GM18867 (cell line): ENCODE measurements at regions not wholly inside any gene's neighbourhood (a gene's known extent, or its start where the extent isn't known, plus 50 kb on each side); places are given as distances from the start of the nearest gene placed in this dataset.

Experiments
- ATAC-seq: cut with Tn5 transposase; IDR thresholded peaks from one replicate; pipeline ENCODE4 v1.9.1; 2021; ENCODE audit warnings: mild to moderate bottlenecking, moderate library complexity; ENCODE audit not compliant: unreplicated experiment

DNA sequence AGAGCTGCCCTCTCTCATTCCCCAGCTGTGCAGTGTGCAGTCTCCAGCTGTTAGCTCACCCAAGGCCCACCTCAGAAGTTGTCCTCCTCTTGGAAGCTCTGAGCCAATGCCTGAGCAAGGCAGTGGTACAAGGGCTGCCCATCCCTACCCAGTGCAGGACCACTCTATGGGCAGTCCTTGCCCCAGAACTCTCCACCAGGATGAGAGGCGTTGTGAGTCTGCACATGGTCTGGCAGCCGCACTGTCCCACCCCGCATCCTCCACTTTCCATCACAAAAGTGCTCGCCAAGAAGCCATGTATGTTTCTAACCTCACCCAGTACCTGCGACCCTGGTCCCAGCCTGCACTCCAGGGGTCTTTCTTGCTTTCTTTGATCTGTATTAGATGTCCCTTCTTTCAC, 175.1 kb upstream of the PMEPA1 start:
- no peak for ATAC-seq

DNA sequence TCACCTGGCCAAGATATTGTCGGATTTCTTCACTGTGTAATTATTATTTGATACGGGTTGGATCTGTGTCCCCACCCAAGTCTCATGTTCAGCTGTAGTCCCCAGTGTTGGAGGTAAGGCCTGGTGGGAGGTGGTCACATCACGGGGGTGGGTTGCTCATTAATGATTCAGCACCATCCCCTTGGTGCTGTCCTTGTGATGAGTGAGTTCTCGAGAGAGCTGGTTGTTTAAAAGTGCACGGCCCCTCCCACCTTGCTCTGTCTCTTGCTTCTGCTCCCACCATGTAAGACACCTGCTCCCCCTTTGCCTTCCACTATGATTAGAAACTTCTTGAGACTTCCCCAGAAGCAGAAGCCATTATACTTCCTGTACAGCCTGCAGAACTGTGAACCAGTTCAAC, 173.9 kb upstream of the PMEPA1 start:
- ATAC-seq = no peak

DNA sequence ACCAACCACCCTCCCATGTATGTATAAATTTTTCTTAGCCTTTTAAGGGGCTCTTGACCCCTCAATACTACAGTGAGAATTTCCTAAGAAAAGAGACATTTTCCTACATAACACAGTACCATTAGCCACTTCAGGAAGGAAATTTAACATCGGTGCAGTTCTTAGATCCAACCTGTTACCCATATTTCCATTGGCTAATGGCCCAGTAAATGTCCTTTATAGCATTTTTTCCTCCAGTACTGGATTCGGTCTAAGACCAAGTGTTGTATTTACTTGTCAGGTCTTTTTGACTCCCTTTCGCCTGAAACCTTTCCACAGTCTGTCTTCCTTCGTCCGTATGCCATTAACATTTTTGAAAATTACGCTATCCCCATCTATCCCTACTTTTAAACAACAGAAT, 173.4 kb upstream of the PMEPA1 start:
- no peak for ATAC-seq

DNA sequence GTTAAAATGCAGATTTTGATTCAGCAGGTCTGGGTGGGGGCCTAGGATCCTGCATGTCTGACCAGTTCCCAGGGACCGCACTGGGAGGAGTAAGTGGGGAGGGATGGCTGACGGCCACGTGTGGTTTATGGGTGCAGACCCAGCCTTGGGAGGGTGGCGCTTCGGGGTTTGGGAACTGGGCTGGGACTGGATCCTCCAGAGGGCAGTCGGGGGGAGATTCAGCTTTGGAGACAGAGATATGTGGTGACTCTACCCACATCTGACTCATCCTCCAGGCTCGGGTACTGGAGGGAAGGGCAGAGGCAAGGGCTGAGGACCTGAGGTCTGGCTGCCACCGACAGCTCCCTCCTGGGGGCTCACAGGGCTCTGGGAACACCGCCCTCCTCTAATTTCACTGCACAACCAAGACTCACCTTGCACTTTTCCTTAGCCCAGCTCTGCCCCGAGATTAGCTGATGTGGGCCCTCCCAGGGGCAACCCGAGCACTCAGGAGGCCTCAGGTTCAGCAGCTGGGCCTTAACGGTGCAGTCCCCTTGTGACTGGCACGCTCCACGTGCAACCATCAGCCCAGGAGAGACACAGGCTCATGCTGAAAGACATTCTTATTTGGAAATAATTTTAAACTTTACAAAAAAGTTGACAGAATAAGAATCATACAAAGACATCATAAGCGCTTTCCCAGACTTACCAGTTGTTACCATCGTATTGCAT, 172.8 kb upstream of the PMEPA1 start:
- ATAC-seq = no peak

DNA sequence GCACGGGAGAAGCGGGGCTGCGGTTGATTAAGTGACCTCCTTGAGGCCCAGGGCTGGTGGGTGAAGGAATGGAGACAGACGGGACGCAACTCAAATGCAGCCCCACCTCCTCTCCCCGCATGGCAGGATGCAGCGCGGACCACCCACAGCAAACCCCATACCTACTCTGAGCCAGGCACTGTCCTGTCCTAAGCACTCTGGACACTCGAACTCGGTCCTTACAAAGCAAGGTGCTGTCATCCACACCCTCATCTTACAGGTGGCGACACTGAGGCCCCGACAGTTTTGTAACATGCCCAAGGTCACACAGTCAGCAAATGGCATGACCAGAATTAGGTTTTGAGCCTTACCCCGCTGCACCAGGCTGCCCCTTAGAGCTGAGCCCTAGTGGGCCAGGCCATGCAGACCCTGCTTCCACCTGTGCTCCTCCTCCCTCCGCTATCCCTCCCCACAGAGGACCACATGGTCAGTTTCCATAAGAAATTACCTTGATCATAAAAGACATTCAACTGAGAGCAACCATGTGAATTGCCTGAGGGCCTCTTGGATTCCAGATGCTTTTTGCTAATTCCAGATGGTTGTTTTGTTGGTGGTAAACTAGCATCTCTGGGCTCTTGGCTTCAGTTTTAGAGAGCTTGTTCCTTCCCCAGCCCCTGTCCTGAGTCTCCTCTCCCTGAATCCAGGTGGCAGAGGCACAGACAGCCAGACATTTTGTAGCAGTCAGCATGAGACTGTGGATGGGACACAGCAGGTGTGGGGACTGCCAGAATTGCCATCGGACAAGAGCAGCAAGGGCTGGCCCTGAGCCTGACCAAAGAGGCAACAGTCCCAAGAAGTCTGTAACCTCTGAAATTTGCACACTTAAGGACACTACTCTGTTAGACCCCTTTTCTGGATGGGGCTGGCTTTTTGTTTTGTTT, 171.9 kb upstream of the PMEPA1 start:
- no peak for ATAC-seq

DNA sequence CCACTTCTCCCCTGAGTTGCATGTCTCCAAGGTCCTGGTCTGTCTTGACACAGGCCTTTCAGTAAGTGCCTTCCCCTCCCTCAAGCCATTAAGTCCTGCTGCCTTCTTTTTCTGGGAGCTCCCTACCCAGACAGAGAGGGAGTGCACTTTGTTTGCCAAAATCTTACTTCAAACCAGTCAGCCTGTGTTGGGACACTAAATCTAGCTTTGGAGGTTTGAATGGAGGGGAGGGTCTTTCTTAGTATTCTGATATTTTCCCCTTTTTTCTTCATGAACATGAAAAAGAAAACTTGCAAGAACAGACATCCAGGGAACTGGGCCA, 170.7 kb upstream of the PMEPA1 start:
- no peak for ATAC-seq

DNA sequence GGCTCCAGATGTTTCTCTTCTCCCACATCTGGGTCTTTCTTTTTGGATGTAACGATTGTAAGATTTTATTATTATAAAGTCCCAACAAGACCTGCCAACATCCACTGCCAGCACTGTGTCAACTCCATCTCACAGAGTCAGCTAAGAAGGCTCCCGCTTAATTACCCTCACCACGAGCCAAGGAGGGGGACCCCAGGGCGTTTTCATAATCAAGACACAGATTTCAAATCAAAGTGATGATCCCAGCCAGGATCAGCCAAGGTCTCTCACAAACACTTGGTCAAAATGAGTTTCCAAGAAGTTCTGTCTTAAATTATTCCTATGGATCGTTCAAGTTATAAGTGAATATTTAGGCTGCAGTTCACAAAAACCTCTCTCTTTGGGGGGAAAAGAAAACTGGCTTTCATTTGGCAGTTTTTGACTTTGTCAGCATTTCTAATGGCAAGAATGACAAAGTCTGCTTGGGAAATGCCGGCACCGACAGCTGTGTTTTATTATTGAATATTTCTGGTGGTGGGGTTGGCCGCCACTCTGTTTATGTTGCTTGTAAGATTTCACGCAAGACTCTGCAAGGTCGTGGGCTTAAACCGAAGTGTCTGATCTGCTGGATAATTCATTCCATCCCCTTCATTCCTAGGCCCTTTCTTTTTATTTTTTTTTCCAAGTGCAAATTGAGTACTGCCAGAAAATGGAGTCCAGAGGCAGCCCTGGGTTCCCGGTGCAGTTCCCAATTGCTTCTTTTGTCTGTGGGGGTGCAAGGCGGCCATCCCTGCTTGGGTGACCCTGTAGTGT, 170.2 kb upstream of the PMEPA1 start:
- ATAC-seq = no peak

DNA sequence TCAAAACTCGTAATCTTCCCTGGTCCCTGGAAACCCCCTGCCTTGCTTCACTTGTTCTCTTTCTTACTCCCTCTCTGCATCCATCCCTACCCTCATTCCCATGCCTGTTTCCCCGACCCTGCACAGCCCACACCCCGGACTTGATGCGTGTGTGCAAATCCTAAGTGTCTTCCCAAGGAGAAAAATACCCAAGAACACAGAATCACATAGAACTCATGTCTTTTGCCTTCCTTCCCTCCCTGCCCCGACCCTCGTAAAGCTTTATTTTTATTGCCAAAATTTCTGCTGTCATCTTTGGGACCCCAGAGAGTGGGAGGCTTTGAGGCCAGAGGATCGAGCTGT, 169.6 kb upstream of the PMEPA1 start:
- no peak for ATAC-seq

DNA sequence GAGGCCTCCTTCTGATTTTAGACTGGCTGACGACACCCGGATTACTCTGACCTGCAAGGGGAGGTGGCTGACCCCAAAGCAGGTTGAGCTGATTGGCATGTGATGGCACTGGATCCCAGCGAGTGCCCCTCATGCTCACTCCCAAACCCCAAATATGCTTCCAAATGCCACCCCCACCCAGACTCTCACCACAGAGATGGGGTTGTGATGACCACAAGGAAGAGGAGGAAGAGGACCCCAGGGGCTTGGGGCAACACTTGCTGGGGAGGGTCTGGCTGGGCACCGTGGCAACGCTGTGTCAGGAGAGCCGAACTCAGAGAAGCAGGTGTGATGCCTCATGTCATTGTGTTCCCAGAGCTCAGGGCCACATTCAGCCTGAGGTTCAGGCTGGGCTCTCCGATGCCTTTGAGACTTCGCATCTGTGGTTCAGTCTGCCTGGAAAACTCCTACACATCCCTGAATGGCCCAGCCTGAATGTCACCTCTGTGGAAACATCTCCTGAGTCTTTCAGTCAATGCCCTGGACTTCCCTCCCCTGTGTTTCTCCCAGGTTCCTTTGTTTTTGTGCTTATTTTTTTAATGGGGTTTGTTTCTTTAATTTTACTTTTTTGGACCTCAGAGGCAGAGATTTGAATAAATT, 169.1 kb upstream of the PMEPA1 start:
- ATAC-seq = no peak

DNA sequence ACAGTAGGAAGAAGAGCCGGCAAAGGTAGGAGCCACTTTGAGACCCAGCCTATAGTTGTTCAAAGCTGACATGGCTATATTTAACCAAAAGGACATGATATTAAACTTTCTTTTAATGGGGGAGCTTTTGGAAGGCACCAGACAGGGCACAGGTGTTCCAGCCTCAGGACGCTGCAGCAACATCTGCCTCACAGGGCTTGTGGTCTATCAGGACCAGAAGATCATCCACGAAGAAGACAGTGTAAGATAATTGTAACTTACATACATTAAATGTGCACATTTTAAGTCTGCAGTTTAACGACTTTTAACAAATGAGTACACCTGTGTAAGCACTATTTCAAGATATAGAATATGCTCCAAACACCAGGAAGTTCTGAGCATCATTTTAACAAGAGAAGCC, 168.2 kb upstream of the PMEPA1 start:
- no peak for ATAC-seq

DNA sequence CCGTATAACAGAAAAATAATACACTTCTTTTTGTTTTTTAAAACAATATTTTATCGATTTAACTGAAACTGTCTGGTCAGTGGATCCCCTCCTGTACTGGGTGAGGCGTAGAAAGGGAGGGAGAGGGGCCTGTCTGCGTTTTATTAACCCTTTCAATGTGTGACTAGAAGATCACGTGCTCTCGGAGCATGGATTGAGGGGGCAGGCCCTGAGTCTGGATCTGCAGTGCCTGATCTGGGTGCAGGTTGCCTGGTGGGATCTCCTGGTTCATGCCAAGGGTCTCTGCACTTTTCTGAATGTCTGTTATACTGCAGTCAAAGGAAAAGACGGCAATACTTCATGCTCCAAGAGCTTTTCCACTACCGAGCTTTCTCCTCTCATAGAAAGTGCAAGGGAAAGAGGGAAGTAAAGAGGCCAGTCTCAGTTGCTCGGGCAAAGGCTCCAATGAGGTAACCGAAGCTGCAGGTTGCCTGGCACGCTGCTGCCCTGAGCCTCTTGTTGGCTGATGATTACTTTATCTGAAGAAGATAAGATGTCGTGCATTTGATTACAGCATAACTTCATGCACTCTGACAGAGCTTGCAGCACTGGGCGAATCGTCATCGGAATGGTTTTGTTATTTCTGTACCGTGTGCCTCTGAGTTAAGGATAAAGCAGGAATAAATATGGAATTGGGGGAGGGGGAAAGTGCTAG, 167.5 kb upstream of the PMEPA1 start:
- ATAC-seq = no peak

DNA sequence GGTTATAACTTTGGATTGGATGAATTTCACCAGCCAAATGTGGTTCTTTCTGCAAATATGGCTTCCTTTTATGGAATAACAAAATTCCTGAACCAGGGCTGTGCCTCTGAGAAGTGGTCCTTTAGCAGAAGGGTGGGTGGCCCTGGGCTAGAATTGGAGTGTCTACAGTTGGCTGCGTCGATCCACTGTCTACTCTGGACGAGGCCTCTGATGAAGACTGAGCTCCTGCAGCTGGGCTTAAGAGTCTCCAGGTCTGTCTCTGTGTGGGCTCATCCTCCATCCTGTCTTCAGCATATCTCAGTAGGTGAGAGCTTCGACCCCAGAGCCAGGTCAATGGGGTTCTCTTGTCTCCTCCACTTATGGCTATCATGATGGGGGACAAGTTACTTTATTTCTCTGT, 166.3 kb upstream of the PMEPA1 start:
- no peak for ATAC-seq

DNA sequence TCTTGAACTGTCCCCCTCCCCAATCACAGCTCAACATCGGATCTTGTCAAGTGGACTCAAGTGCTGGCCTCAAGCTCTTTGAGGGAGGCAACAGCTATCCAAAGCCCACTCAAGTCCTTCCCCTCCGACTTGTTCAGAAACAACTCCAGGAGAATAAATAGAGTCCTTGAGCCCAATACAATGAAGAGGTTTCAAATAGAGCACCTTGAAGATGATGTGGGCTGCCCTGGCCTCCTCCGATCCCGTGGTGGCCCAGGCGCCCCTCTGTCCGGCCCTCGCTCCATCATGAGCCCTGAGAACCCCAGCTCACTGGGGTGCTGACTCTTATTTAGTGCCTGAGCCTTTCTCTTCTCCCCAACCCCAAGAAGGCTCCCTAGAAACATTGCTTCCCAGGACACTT, 164.3 kb upstream of the PMEPA1 start:
- ATAC-seq = no peak

DNA sequence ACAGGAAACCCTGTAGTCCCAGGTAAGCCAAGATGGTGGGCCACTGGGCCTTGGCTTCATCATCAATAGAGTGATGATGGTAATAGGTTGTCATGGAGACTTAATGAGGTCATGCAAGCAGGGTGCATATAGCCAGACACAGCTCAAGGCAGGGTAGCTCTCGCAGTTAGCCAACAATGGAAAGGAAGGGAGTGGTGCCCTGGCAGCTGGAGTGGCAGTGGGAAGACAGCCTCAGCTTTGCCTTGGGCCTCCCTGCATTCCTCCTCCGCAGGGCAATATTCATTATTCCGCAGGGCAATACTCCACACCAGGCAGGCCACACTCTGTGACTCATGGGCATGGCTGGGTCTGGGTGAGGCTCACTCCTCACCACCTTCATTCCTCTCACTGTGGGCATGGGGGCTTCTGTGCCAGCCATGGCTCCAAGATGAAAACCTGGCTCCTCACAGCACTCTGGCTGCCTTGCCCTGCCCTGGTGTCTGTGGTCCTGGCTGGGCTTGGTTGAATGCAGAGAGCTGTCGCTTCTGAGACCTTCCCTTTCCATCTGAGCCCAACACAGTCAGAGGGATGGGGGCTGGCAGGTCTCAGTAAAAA, 163.1 kb upstream of the PMEPA1 start:
- ATAC-seq = no peak

DNA sequence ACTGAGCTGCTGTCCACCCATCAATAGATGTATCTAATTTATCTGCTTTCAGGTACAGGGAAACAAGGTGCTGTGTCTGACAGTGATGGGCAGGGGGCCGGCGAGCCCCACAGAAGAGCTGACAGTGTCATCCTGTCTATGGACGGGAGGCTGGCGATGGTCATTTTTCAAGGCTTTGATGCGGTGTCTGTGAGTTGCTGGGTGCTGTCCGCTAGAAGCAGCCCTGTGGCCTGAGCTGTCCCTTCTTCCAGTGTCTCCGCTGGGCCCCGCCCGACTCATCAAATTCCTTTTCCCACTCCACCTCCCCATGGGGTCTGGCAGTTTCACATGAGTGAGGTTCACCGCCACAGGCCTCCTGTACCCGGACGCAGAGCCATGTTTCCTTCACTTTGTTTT, 161.4 kb upstream of the PMEPA1 start:
- no peak for ATAC-seq

DNA sequence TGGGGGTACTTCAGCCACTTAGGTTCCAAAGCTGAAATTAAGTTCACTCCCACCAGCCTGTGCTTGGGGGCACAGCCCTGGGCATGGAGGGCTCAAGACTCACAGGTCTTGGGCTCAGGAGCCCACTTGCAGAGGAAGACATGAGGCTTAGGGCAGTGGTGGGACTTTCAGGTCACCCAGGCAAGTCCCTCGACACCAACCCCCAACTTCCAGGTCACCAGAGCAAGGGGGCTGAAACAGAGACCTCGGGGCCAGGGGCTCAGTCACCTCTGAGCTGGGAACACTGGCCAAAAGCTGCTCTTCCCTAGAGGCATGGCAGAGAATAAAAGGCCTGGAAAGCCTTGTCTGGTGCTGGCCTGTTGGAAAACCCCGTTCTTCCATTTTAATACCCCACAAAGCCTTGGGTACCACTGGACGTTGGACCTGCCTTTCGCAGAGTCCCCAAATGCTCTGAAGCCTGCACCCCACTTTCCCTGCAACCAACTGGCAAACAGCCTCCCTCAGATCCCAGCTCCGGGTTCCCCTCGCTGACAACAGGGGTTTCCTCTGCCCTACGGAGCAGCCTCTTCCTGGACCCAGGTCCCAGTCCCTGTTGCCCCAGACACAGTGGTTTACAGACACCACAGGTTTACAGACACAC, 160.9 kb upstream of the PMEPA1 start:
- no peak for ATAC-seq

DNA sequence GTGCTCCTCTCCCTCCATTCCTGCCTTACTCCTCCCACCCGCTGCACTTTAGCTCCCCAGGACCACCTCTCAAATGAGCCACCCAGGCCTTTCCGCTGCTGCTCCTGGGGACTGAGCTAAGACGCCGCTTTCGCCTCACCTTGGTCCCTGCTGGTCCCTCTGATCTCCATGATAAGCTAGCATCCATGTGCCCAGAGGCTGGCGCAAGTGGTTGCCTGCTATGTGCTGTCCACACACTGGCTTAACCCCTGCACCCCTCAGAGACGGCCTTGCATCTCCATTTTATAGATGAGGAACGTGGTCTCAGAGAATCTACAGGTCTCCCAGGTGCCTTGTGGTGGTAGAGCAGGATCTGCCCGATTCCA, 160.1 kb upstream of the PMEPA1 start:
- ATAC-seq = no peak

DNA sequence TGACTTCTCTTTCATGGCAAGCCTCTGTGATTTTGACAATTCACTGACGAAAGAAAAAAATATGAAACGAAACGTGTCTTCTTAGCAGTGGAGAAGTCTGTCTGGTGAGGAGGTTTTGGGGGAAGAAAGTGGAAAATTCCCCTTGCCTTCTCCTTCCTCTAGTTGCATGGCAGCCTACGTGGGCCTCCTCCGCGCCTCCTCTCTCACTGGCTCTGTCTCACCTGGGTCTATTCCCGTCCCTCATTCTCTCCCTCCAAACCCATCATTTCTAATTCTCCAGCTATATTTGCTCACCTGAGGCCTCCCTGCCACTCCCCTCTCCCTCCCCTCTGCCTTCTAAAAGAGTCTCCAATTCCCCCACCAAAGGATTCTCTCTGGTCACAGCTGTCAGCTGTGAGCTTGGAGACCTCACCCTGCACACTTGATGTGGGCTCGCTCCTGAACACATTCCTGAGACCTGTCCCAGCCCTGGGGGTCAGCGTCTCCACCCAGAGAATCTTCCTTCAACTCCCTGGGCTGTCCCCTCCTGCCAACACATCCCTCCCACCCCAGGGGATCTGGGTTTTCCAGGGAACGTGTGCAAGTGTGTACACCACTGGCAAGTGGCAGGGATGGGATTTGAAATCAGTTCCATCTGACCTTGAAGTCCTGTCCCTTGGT, 159.6 kb upstream of the PMEPA1 start:
- ATAC-seq = no peak

DNA sequence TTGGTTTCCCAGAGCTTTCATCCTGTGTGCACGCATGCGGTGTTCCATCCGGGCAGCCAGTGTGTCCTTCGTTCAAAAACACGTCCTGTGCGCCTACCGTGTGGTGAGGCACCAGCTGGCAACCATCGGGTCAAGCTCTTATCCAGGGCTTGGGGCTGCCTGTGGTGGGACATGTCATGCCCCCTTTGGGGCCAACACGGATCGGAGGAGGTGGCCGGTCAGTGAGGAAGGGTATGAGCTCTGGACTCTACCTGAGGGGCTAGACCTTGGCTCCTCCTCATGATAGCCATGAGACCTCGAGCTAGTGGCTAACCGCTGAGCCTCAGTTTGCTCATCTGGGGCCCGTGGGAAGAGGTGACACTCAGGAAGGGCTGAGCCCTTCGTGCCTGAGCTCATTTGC, 158.5 kb upstream of the PMEPA1 start:
- ATAC-seq = no peak

DNA sequence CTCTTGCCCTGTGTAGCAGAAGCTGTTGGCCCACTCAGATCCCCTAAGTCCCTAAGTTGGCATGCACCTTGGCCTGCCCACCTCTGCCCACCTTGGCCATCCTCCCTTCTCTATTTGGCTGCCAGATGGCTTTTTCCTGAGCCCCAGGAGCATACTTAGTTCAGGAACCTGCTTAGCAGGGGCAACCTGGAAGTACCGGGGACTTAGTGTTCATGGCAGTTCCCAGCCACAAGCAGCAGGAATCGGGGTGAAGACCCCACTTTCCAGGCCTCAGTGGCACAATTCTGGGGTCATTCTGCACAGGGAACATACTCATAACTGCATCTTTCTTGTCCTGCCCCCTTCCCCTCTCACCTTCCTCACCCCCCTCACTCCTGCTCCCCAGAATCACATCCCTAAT, 158.0 kb upstream of the PMEPA1 start:
- ATAC-seq = no peak
